DND-41 (cell line): ENCODE measurements at regions not wholly inside any gene's neighbourhood (a gene's known extent, or its start where the extent isn't known, plus 50 kb on each side); places are given as distances from the start of the nearest gene placed in this dataset.

Source experiments
- ATAC-seq: fragments of 200-7000 bp; cut with Tn5 transposase; 3 replicates; pipeline ENCODE4 v1.9.1; 2021; ENCODE audit warnings: low read depth; ENCODE audit not compliant: insufficient read depth
- DNase-seq: peaks from one replicate; pipeline ENCODE4 v3.0.0-alpha.2; 2020
- H2AFZ ChIP-seq: 2 replicates; pipeline ENCODE4 v1.6.0; 2012; ENCODE audit warnings: low read depth, low read length
- H3K27ac ChIP-seq: 2 replicates; pipeline ENCODE4 v1.5.1; 2012; ENCODE audit warnings: low read length, inconsistent platforms
- H3K27me3 ChIP-seq: fragments of 200-600 bp; sonication (generic); 2 replicates; pipeline ENCODE4 v1.6.0; 2012; ENCODE audit warnings: low read length, mild to moderate bottlenecking, inconsistent platforms; ENCODE audit not compliant: insufficient read depth, poor library complexity
- H3K36me3 ChIP-seq: 2 replicates; pipeline ENCODE4 v1.5.1; 2012; ENCODE audit warnings: low read length, inconsistent platforms; ENCODE audit not compliant: insufficient read depth
- H3K4me1 ChIP-seq: 2 replicates; pipeline ENCODE4 v1.5.1; 2012; ENCODE audit warnings: mild to moderate bottlenecking, low read length; ENCODE audit not compliant: insufficient read depth
- H3K4me2 ChIP-seq: 2 replicates; pipeline ENCODE4 v1.6.0; 2012; ENCODE audit warnings: mild to moderate bottlenecking, moderate library complexity, low read length, inconsistent platforms; ENCODE audit not compliant: insufficient read depth
- H3K4me3 ChIP-seq, 2 experiments: fragments of 200-600 bp in 1 of 2; shearing (Covaris generic) in 1 of 2; 2 replicates each; pipeline ENCODE4 v1.5.1; 2012 to 2016; ENCODE audit warnings: inconsistent platforms in 2 of 2, low read length in 2 of 2, mild to moderate bottlenecking in 2 of 2, low read depth in 1 of 2, moderate library complexity in 1 of 2
- H3K79me2 ChIP-seq: 2 replicates; pipeline ENCODE4 v1.6.0; 2012; ENCODE audit warnings: low read length, inconsistent platforms; ENCODE audit not compliant: insufficient read depth
- H3K9ac ChIP-seq: 2 replicates; pipeline ENCODE4 v1.6.0; 2012; ENCODE audit warnings: low read depth, mild to moderate bottlenecking, inconsistent platforms, low read length, moderate library complexity
- H3K9me3 ChIP-seq: 2 replicates; pipeline ENCODE4 v1.5.1; 2012; ENCODE audit warnings: low read length, moderate library complexity, mild to moderate bottlenecking, inconsistent platforms; ENCODE audit not compliant: insufficient read depth, severe bottlenecking
- H4K20me1 ChIP-seq: 2 replicates; pipeline ENCODE4 v1.6.0; 2012; ENCODE audit warnings: low read length; ENCODE audit not compliant: insufficient read depth
- EZH2 ChIP-seq: IDR thresholded peaks from 3 replicates; pipeline ENCODE4 v1.6.1; 2012; ENCODE audit warnings: borderline replicate concordance, low read depth, mild to moderate bottlenecking, moderate library complexity, low read length, inconsistent platforms; ENCODE audit not compliant: severe bottlenecking
- TF ChIP-seq, protein P1 (sequence below): IDR thresholded peaks from 2 replicates; pipeline ENCODE4 v1.5.1; 2012; ENCODE audit warnings: borderline replicate concordance, low read length, moderate library complexity, mild to moderate bottlenecking; ENCODE audit not compliant: poor library complexity, severe bottlenecking; ENCODE audit errors: extremely low read depth

- Histone ChIP-seq H3K27ac (no peak overlapping the region), H3K4me1 (no peaks in the 10 kb centered on the region), H3K4me2 (no peak overlapping the region), H2AFZ (no peak overlapping the region), H3K4me3 (no peak overlapping the region), H3K9ac (no peak overlapping the region), H3K36me3 (no peaks in the 10 kb centered on the region), H4K20me1 (no peaks in the 10 kb centered on the region), H3K79me2 (no peaks in the 10 kb centered on the region), H3K27me3 (no peaks in the 10 kb centered on the region), H3K9me3 (no peaks in the 10 kb centered on the region)
- TF ChIP-seq, protein P1, sequence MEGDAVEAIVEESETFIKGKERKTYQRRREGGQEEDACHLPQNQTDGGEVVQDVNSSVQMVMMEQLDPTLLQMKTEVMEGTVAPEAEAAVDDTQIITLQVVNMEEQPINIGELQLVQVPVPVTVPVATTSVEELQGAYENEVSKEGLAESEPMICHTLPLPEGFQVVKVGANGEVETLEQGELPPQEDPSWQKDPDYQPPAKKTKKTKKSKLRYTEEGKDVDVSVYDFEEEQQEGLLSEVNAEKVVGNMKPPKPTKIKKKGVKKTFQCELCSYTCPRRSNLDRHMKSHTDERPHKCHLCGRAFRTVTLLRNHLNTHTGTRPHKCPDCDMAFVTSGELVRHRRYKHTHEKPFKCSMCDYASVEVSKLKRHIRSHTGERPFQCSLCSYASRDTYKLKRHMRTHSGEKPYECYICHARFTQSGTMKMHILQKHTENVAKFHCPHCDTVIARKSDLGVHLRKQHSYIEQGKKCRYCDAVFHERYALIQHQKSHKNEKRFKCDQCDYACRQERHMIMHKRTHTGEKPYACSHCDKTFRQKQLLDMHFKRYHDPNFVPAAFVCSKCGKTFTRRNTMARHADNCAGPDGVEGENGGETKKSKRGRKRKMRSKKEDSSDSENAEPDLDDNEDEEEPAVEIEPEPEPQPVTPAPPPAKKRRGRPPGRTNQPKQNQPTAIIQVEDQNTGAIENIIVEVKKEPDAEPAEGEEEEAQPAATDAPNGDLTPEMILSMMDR, result no peak
- TF ChIP-seq EZH2, result no peak
- DNase-seq (no peak), ATAC-seq (no peak)
Observed at GRCh38 chr2:147641651-147642050, 203.2 kb upstream of the ACVR2A start.

DNA sequence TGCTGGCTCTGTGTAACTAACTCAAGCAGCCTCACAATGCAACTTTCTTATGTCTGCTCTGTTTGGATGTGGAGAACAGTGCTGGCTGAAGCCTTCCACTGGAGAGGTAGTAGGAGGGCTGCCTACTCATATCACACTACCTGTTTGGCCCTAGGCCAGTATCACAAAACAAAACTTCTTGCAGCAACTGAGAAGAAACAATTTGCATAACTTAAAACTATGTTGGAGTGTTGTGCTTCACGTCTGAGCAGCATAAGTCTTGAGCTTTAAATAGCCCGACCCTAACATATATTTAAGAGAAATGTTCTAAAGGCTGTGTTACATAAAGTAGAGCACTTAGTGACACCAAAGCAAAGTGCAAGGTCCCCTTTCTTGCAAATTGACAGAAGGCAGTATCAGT is 204.9 kb upstream of the ACVR2A start:
- no peak overlapping the region for H3K9ac ChIP-seq
- DNase-seq (no peak), ATAC-seq (no peak)
- no peaks in the 10 kb centered on the region for H3K4me1 ChIP-seq
- H2AFZ ChIP-seq, result no peak overlapping the region
- no peaks in the 10 kb centered on the region for H3K9me3 ChIP-seq
- no peaks in the 10 kb centered on the region for H3K27me3 ChIP-seq
- H3K4me3 ChIP-seq, result no peak overlapping the region
- no peaks in the 10 kb centered on the region for H3K36me3 ChIP-seq
- no peak overlapping the region for H3K4me2 ChIP-seq
- H3K79me2 ChIP-seq, result no peaks in the 10 kb centered on the region
- H3K27ac ChIP-seq, result no peak overlapping the region
- H4K20me1 ChIP-seq, result no peaks in the 10 kb centered on the region
- TF ChIP-seq EZH2, result no peak
- TF ChIP-seq, protein P1, result no peak

DNA sequence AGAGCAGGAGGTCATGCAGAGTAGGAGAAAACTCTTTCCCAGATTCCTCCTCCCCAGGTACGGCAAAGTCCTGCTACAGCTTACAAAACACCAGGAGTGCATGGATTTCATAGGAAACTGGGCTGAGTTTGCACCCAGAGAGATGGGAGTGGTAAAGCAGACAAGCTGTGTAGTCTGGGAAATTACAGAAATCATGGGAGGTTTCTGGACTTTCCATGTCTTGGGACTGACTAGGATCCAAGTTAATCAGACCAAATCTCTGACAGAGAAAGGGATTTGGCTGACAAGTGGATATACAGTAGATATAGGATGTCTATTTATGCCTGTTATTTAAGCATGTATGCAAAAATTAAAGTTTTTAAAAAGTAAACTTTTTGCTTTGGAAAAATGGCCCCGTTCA is 205.4 kb upstream of the ACVR2A start:
- DNase-seq, result no peak
- no peaks in the 10 kb centered on the region for H3K27me3 ChIP-seq
- H3K27ac ChIP-seq, result no peak overlapping the region
- H4K20me1 ChIP-seq, result no peaks in the 10 kb centered on the region
- no peaks in the 10 kb centered on the region for H3K9me3 ChIP-seq
- TF ChIP-seq EZH2, result no peak
- TF ChIP-seq, protein P1, result no peak
- H3K4me3 ChIP-seq, result no peak overlapping the region
- H3K36me3 ChIP-seq, result no peaks in the 10 kb centered on the region
- no peak overlapping the region for H3K4me2 ChIP-seq
- no peaks in the 10 kb centered on the region for H3K79me2 ChIP-seq
- H3K4me1 ChIP-seq, result no peaks in the 10 kb centered on the region
- H2AFZ ChIP-seq, result no peak overlapping the region
- H3K9ac ChIP-seq, result no peak overlapping the region
- ATAC-seq, result no peak

- TF ChIP-seq, protein P1, result no peak
- no peak for TF ChIP-seq EZH2
- Histone ChIP-seq H4K20me1 (no peaks in the 10 kb centered on the region), H3K79me2 (no peaks in the 10 kb centered on the region), H3K9me3 (no peaks in the 10 kb centered on the region), H2AFZ (no peak overlapping the region), H3K9ac (no peak overlapping the region), H3K27ac (no peak overlapping the region), H3K4me1 (peaks cover 9% of the 10 kb centered on the region), H3K4me2 (no peak overlapping the region), H3K36me3 (no peaks in the 10 kb centered on the region), H3K27me3 (no peaks in the 10 kb centered on the region), H3K4me3 (no peak overlapping the region)
- DNase-seq (no peak), ATAC-seq (no peak)
Observed at GRCh38 chr2:147636886-147637285, 207.9 kb upstream of the ACVR2A start.
